DMS114 treated with DMSO at 0.1 percent for 48 hours (cell line): ENCODE measurements at regions not wholly inside any gene's neighbourhood (a gene's known extent, or its start where the extent isn't known, plus 50 kb on each side); places are given as distances from the start of the nearest gene placed in this dataset.

Experiments used
- DNase-seq: peaks from one replicate; lab custom pipeline; 2025; ENCODE audit not compliant: unreplicated experiment; lab: John Stamatoyannopoulos, UW

DNA sequence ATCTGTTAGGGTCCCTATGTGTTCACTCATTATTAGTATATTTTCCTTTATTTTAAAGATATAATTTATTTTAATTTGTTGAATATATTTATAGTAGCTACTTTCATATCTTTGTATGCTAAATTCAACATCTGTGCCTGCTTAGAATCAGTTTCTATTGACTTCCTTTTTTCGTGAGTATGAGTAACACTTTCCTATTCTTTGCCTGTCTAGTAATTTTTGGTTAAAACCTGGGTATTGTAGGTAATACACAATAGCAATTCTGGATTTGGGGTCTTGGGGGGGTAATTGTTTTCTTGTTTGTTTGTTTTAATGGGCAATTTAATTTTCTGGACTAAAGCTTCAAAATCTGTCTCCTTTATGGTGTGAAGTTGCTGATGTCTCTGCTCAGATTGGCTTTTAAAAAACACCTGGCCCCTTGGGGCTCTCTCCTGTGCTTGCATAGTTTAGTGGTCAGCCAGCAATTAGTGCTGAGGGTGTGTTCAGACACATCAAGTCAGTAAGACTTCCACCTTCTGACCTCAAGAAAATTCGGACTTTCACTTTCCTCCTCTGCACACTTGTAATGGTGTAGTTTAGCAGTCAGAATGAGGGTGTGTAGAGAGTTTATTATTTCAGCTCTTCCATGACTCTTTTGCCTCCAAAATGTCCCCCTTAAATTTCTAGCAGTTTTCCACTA lies 124.4 kb upstream of the MAP1B start:
- DNase-seq, result no peak

- no peak for DNase-seq
These were observed 121.2 kb upstream of the MAP1B start for GRCh38 chr5:71986101-71986500.

- DNase-seq, result no peak
These were observed 118.5 kb upstream of the MAP1B start for GRCh38 chr5:71988808-71989207.

GRCh38 chr5:71993600-71993999 lies 113.7 kb upstream of the MAP1B start:
- DNase-seq, result no peak

DNA sequence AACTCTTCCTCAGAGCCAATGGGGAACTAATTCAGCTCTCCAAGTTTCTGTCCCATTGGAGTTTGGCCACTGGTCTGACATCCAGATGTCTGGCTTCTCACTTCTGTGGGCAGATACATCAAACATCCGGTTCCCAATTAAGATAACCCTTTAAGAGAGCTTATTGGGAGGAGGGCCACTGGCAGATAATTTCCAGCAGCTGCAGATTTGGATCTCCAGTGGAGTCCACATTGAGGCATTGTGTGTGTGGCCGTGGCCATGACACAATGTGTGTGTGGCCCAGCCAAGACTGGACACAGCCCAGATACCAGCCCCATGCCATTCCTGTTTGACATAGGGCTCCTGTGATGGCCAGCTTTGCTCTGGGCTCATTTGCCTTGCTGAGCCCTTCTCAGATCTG lies 110.5 kb upstream of the MAP1B start:
- no peak for DNase-seq

GRCh38 chr5:71998746-71999145 lies 108.5 kb upstream of the MAP1B start:
- DNase-seq, result no peak

- DNase-seq, result no peak
These were observed 106.6 kb upstream of the MAP1B start for GRCh38 chr5:72000707-72001106.

GRCh38 chr5:72005671-72006070 lies 101.6 kb upstream of the MAP1B start:
- DNase-seq, result no peak

GRCh38 chr5:72006361-72006760 lies 100.9 kb upstream of the MAP1B start:
- DNase-seq, result no peak

DNA sequence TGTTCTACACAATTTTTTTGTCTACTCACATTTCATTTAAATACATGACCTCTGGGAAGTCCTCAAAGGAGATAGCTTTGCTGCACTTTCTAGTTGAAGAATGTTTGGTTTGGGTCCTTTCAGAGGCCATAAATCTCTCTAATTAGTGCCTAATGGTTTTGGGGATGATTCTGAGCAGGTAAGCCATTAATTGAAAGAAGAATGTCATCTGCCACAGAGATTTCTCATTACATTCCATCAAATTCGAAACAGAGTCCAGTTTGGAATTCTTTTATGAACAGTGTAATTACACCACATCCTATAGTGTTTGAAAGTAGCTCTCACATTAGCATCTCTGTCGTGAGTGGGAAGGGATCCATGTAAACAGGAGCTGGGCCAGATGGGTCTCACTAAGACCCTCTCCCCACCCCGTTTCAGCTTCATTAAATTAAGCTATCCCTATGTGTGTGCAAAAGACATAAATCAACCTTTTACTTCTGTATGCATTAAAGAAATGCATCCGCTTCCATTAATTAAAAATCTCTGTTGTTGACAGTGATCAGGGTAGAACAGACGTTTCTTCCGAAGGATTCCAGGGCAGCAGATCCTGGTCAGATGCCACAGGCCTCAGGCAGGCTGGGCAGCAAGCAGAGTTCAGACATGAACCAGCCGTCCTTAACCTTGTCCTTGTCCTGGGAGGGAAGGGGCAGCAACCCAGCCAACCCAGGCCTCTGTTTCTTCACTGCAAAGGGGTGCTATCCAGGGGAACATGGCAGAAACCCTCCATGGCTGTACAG lies 99.8 kb upstream of the MAP1B start:
- DNase-seq, result no peak

DNA sequence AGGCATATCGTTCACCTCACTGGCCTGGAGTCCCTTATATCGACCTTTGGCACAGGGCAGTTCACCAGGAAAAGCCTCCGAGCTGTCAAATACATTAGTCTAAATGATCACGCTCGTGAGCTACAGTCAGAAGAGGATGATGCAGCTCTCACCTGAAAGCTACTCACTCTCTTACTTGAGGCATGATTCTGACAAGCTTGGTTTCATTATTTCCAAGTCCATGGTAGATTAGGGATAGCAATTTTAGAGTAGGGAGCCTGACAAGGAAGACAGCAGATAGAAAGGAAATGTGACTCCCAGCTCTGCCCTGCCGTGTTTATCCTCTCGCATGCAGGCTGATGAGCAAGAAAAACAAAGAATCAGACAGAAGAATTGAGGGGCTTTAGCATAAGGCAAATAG lies 98.0 kb upstream of the MAP1B start:
- no peak for DNase-seq

DNA sequence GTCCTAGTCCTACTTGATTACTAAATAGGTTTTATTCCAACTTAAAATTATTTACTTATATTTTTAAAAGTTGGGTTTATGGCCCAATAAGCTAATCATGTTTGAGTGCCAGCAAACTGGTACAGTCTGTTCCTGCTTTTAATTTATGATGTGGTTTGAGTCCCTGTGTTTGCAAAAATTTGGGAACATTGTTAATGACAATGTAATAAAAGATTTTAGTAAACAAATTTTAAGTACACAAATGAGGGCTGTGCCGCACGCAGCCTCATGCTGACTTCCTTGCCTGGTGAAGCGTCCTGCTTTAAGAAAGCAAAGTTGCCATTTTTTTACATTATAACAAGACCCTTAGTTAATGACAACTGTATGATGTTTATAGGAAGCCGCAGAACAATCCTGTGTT lies 96.8 kb upstream of the MAP1B start:
- no peak for DNase-seq

DNA sequence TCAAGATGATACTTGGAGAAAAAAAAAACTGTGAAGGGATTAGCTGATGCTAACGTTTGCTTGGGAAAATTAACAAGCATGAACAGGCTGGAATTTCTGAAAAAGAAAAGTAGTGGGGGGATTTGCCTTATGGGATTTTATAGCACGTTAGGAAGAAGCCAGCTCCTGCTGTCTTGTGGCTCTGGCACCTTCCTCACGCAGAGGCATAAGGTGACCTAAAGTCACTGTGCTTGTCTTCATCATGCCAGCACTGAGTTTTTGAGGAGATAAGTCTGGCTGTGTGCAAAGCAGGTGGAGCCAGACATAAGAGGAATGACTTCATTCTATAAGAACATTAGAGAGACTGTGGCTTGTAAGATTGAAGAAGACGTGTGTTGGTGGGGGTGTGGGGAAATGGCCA lies 94.4 kb upstream of the MAP1B start:
- DNase-seq, result no peak

GRCh38 chr5:72013766-72014624 lies 93.3 kb upstream of the MAP1B start:
- no peak for DNase-seq

DNA sequence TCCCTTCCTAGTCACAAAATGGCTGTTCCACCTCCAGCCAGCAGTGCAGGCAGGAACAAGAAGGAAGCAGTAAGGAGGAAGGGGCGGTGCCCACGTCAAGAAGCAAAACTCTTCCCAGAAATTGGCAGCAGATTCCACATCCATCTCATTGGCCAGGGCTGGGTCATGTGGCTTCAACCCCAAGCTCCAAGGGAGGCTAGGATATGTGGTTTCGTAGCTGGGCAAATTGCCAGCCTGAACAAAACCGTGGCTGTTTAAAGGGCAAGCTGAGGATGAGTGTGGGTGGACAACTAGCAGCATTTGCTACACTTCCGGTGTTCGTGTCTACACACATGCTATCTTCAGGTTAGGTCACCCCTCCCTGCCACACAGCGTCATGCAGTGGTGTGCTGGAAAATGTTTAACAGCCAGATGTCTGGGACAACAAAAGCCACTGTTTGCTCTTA lies 92.1 kb upstream of the MAP1B start:
- no peak for DNase-seq

DNA sequence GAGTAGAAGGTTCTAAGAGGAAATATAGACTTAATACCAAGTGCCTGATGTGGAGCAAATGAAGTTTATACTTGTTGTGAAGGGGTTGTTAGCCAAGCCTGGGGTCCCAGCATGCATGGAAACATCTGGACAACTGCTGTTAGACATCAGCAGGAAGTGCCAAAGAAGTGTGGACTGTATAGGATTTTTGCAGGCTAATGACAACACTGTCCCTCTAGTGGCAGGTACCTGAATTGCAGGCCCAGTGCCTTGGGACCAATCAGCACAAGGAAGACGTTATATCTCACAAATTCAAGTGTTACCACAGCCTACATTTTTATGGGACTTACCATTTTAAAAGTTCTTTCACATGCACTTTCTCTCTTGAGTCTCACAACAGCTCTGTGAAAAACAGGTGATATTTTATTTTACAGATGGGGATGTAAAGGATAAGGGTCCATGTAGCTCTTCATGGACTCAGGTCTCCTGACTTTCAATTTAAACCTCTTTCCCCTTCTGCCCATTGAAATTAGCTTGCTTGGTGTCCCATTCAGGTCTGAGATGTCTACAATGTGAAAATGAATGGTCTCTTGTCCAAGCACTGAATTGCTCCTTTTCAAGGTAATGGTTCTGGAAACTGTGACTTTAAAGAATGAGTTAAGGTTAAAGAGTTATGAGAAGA lies 89.0 kb upstream of the MAP1B start:
- DNase-seq, result peak; percentile 3

GRCh38 chr5:72020161-72020983 lies 86.9 kb upstream of the MAP1B start:
- no peak for DNase-seq

- no peak for DNase-seq
These were observed 85.5 kb upstream of the MAP1B start for GRCh38 chr5:72021651-72022357.

DNA sequence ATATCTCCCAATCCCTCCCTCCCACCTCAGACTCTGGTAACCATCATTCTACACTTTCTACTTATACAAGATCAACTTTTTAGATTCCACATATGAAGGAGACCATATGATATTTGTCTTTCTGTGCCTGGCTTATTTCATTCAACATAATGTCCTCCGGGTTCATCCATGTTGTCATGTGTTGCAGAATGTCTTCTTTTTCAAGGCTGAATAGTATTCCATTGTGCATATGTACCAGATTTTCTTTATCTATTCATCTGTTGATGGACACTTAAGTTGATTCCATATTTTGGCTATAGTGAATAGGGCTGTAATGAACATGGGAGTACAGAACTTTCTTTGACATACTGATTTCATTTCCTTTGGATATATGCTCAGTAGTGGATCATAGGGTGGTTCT lies 78.9 kb upstream of the MAP1B start:
- DNase-seq, result no peak

GRCh38 chr5:72030237-72030636 lies 77.0 kb upstream of the MAP1B start:
- DNase-seq, result no peak
